NCI-H226 (cell line): ENCODE measurements at regions not wholly inside any gene's neighbourhood (a gene's known extent, or its start where the extent isn't known, plus 50 kb on each side); places are given as distances from the start of the nearest gene placed in this dataset.

ENCODE experiments used
- DNase-seq: peaks from one replicate; pipeline ENCODE4 v3.0.0-alpha.2; 2015

DNA sequence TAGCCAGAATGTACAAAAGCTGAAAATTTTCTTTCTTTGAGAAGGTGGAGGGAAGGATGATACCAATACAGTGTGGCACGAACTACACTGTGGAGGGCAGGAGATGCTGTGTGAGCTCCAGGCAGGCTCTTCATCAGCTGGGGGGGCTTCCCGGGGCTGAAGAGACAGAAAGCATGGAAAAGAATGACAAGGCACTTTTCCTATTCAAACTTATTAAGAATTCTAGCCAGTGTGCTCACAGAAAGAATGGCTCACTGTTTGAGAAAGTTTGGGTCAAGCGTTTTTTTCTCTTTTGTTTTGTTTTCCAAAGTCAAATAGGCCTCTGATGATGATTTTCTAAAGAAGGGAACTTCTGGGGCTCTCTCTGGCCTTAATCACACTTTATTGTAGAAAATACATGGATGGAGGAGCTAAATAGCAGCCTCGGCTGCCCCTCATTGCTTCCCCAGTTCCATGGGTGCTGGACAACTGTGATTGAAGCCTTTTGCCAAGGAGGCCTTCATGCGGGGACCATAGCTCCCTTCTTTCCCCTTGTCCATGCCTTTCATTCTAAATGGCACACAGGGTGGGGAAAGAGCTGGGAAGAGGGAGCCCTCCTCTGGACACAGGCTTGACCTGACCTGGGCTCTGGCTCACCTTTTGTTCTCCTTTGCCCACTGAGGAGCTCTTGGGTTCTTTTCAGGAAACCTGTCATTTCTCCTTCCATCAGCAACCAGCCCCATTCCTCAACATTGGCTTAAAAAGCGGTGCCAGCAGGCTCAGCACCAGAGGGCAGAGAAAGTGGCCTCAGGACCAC lies 130.6 kb downstream of the TDRD15 start:
- DNase-seq, result no peak

DNA sequence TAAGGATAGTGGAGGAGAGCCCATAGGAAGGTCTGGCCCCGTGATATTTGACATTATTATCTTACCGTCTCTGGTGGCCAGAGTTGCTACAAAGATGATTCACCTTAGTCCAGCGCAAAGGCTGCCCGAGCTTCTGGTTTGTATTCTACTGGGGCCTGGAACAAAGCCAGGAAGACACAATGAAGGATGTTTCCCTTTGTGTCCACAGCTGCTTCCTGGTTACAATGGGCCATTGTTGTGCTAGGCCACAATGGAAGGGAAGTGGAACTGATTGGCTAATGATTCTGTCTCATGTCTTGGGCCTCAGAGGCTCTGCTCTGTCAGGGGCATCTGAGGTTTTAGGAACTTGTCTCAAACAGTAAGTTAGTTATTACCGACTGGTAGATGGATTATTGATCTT lies 132.2 kb downstream of the TDRD15 start:
- DNase-seq, result no peak

DNA sequence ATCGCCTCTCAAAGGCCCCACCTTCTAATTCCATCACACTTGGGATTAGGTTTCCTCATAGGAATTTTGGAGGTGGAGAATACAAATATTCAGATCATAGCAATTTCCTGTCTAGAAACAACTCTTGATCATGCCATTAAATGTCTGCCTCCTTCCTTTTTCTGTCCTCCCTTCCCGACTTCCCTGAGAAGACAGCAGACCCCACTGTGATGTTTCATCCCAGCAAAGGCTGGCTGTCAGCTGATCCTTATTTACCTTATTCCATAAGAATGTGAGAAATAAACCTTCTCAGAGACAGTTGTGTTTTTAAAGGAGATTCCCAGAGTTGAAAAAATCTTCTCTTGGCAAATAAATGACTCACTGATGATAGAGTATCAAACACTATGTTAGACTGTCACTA lies 133.9 kb downstream of the TDRD15 start:
- no peak for DNase-seq

DNA sequence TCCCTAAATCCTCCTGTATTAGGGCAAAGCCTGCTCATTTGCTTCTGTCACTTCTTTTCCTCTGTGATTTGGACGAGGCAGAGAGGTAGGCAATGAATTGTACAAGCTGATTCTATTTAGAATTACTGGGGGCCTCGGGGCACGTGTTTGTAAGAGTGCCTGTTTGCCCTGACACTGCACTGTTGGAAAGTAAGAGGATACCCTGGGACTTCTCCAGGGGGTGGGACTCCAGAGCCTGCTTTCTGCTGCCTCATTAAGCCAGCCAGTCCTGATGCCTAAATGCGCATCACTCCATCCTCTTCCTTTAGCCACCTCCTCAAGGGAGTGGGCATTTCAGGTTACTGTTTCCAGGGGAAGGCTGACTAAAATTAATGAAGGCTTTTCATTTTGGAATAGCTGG lies 134.3 kb downstream of the TDRD15 start:
- no peak for DNase-seq

DNA sequence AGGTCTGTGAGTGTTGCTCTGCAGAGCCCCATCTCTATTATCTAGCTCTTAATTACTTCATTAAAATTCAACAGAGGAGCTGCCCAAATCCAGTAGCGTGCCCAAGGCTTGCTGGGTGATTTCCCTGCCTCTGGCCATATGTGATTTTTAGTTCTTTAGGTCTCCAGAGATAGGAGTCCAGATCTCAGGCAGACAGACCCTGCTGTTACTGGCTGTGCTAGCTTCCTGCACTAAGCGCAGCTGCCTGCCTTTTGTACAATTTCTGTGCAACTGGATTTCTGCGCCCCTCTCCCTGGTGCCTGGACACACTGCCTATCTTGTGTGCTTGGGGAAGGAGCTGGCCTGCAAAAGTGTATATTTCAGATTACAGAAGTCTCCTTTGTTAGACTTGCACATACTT lies 136.5 kb downstream of the TDRD15 start:
- DNase-seq, result no peak

DNA sequence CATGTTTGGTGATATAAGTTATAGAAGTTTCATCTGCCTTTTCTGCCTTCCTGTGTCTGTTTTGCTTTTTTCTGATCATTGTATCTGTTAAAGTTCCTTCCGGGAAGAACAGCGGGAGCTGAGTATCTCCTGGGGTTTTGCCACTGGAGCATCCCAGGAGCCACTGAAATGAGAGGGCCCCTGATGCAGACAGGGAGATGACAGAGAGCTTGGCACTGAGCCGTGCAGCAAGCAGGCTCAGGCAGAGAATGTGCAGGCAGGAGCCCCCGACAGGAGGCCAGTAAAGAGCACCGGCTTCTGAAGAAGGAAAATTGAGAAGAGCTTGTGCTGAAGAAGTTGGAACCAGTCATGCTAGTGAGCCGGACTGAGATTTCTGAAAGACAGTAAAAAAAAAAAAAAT lies 137.8 kb downstream of the TDRD15 start:
- DNase-seq, result no peak

DNA sequence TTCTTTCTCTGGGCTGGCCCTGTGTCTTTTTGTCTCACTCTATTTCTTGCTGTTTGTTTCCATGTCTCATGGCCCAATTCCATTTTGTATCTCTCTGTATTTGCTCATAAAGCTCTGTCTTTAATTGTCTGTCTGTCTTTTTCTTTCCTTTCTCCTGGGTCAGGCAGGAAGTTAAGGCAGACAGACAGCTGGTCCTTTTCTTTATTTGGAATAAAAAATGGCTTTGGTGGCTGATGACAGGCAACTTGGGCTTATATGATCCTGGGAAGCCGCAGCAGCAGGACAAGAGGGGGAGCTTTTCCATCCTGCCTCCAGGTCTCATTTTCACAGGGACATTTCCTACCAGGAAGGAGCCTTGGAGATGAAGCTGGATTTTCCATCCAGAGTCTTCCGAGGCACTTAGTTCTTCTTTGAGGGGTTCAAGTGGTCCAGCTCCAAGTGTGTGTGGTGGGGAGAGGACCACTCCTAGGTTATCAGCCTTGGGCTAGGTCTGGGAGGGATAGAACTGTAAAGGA lies 138.7 kb downstream of the TDRD15 start:
- DNase-seq, result no peak

DNA sequence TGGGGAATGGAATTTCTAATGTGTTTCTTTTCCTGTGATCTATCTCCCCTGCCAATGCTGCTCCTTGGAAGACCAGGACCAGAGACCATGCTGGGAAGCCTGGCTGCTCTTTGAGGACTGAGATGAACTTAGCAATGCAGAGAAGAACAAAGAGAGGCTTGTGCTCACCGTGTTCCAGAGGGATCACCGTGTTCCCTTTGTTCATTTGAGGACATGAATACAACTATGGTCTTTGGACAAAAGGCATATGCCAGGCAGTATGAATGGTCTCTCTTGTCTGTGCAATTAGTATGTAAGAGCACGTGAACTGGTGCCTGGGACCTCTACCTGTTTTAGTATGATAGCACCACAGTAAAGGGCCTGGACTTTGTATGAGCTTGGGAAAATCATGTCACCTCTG lies 139.9 kb downstream of the TDRD15 start:
- no peak for DNase-seq

DNA sequence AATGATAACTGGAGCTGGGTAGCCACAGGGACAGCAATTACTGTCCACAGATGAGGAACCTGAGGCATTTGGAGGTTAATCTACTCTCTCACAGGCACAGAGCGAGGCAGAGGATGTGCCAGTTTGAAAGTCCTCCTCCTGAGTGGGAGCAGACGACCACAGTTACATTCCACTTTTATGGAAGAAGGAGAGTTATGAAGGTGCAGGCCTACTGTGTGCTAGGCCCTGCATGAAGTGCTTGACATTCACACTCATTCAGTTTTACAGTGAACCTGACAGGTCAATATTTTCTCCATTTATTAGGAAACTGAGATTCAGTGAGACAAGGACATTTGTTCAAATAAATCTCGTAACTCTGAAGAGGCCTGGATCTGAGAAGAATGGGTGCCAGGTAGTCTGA lies 142.0 kb downstream of the TDRD15 start:
- no peak for DNase-seq

DNA sequence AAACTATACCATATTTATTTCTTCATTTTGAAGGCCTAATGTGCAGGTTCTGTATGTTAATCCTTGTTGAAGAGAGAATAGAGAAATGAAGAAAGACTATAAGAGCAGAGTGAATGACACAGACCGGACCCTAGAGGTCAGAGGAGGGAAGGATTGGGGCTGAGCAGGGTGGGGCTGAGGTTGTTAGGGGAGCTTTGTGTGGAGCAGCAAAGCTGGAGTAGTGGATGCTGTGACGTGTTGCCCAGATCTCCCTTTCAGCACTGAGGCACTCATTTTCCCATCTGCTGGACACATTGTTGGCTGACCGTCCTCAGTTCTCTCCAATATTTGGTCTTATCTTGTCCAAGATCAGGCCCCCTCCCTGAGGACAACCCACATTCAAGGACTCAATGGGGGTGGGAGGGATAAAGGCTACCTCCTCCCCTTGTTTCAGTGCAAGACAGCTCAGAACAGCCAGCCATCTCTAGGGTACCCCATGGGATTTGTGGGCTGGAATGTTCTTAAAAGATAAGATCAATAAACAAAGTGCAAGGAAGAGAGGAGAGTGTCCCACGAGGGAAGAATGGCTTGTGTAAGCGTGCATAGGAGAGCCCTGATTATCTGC lies 143.6 kb downstream of the TDRD15 start:
- no peak for DNase-seq

DNA sequence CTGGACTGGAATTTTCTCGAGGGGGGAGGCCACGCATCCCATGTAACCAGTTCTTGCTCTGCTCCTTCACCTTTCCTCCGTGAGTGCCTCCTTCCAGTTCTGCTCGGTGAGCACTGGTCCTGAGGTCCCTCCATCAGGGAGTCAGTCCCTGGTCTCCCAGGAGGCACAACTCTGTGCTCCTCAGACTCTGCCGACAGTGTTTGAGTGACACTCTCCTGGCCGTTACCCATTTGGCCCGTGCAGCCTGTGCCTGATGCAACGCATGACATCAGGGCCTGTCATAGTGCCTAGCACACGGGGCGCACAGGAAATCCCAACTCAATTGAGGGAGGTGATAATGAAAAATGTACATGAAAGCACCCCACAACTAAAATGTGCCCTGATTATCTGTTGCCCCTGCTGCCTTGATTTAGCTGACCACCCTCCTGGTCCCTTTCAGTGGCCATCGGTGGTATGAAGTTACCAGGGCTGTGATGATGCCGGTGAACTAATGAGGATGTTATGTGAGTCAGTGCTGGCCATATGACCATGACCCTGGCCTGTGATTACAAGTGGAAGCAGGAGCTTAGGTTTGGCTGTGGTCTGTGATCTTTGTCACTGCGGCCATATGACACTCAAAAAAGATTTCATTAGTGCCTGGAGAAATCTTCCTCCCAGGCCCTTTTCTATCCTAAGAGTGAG lies 144.6 kb downstream of the TDRD15 start:
- DNase-seq, result no peak

DNA sequence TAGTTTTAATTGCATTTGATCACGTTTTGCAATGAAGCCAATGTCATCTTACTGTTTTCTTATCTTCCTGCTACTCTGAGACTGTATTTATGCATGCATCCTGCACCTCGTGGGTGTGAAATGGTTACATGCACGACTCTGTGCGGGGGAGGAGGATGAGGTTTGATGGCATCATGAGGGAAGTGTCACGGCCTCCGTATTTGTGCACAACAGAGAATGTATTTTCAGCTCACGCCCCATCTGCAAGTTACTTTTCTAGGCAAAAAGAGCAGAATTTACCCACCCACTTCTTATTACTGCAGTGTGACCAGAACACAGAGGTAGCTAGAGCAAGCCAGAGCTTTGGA lies 145.1 kb downstream of the TDRD15 start:
- DNase-seq, result no peak

DNA sequence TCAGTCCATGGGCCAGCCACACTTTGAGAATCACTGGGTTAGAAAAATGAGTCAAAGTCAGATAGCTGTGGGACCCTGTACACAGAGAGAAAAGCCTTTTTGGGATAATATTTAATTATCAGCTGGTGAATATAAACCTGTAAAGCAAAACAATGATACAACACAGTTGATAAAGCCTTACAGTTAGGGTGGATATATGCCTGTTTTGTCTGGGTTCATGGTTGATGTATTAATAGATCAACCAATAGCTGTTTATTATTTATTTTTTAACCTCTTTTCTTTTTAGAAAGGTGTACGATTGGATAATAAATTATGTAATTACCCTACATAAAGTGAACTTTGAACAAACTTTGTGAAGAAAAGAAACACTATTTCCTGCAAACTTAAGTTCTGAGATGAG lies 145.6 kb downstream of the TDRD15 start:
- DNase-seq, result no peak

DNA sequence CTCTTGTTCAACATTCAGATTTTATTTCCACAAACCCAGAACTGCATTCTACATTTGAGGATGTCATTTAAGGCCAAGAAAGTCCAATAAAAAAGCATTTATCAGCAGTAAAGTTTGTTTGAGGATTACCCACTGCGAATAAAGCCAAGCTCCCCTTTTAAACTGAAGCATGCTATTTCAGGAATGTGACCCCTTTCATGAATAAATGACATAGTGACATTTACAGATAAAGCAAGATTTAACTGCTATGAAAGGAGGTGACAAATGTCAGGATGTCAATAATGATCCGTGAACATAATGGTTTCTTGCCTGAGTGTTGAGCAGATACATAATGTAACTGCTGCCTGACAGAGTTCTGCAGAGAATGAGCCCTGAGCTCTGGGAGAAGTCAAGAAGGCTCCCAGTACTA lies 146.3 kb downstream of the TDRD15 start:
- DNase-seq, result no peak

DNA sequence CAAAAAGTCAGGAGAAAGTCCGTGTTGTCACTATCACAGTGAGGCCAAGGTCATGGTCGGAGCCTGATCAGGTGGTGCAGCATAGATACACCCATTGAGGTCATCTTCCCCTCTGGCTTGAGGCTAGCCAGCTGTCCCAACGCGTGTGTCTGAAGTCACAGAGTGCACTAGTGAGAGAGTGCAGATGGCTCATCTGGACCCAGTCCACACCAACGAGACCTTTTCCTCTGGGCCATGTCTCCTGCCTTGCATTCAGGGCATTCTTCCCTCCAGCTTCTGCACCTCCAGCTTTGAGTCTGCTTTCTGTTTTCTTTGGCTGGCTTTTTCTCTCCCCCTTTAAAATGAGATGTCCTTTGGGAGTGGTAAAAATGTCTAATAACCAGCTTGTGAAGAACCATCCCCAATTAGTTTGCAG lies 146.9 kb downstream of the TDRD15 start:
- DNase-seq, result no peak

DNA sequence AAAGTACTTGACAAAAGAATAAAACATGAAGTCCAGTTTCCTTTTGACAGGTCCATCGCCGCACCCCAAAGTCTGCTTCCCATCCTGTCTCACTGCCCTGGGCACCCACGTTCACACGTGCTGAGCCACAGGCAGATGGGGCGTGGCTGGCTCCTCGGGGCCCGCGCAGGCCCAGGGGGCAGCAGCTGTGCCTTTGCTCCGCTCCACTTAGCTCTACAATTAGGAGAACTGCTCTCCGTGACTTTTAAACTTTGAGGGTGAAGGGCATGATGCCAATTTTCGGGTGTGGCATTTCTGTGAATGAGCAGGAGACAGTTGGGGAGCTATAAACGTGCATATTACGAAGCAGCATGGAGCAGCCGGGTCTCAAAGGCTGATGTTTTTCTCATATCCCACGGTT lies 152.4 kb downstream of the TDRD15 start:
- DNase-seq, result no peak

DNA sequence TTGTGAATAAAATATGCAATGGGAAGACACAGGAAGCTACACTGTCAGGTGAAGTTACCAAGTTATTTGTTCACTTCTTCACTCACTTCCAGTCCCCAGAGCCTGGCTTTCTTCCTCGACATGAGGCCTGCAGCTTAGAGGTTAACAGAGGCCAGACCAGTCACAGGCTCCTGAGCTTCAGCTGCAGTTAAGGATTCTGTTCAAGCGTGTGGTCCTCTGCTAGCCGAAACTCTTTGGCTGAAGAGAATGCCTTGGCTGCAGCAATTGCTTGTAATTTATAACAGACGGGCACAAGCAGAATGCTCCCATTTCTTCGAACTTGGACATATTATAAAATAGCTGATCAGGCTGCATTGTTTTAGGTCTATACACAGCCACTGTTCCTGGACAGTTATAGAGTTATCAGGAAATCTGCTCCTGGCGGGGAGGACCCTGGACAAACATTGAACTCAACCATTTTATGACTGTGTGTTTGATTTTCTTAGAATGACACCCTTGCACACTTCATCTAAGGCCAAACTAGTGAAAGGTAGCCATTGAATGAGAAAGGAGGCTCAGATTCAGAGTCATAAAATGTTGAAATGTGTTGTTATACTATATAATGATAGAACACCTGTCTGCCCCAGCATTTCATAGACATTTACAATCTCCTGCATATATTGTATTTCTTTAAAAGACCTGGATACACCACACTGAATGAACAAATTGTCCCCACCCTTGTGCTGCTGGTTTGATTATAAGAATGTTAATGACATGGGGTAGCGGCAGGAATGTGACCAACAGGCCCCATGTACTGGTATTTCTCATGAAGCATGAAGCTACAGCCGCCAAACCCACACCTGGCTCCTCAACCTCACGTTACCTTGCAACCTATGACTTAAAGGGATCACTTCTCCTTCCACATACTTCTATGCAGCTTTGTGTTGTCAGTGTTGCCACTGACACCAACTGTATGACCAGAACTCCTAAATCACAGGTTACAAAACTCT lies 153.6 kb downstream of the TDRD15 start:
- DNase-seq, result no peak

DNA sequence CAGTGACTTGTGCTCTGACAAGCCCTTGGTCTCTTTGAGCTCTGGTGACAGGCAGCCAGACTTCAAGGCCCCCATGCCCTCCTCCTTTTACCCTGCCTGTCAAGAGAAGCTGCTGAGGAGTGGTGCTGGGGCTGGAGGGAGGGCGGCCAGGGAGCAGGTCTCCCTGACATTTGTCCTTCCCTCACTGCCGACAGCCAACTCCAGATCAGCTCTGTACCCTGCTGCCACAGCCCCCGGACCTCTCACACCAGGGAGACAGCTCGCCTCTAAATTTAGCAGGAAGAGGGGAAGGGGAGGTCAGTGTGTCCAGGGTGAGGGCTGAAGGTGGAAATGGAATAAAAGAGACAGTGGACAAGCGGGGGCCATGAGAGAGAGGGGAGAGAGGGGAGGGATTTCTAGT lies 155.8 kb downstream of the TDRD15 start:
- DNase-seq, result no peak

DNA sequence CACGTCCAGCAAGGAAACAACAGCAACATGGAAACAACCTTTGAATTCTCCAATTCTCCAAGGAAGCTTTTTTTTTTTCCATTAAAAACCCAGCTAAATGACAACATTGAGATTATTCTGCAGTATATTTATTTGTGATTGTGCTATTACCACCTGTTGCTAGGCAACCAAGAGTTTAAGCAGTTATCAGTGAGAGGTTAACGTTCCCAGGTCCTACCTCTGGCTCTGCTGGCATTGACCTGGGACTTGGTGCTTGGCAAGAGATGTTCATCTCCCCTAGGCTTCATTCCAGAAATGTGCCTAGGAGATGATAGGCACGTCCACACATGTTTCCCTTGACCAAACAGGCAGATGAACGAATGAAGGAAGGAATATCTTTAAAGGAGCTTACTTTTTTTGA lies 157.0 kb downstream of the TDRD15 start:
- DNase-seq, result no peak

DNA sequence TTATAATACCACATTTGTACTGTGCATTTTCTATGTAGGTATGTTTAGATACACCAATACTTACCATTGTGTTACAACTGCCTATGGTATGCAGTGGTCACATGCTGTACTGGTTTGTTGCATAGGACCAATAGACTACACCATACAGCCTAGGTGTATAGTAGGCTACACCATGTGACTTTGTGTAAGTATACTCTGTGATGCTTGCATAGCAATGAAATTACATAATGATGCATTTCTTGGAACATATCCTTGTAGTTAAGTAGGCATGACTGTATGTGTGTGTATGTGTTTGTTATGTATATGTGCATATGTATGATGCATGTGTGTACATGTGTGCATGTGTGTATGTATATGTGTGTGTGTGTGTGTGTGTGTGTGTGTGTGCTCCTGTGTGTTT lies 157.6 kb downstream of the TDRD15 start:
- no peak for DNase-seq

DNA sequence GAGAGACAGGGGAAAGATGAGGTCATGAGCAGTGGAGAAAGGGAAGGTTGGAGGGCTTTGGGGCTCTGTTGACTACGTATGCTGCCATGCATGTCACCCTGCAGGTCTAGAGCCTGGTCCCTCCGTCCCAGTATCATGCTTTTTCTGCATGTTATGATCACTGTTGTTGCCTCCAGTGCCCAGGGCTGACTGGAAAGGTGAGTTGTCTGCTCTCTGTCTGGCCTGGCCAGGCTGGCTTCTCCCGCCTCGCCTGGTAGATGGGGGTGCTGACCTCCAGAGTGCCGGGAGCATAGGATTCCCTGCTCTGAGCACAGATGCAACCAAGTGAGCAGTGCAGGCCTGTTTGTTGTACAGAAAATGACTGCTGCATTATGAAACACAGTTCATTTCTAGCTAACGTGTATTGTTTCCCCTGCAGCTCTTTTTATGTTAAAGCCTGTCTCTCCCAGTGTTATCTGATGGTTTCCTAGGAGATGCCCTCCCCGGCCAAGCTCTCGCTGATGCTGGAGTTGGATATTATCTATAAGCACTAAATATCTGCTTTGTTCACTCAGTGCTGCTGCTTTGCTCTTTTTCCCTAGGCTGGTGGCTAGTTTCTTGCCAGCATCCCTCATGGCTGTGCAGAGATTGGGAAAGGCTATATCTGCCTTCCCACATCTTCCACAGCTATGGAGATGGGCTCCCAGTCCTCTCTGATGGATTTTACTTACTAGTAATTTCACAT lies 158.2 kb downstream of the TDRD15 start:
- no peak for DNase-seq

DNA sequence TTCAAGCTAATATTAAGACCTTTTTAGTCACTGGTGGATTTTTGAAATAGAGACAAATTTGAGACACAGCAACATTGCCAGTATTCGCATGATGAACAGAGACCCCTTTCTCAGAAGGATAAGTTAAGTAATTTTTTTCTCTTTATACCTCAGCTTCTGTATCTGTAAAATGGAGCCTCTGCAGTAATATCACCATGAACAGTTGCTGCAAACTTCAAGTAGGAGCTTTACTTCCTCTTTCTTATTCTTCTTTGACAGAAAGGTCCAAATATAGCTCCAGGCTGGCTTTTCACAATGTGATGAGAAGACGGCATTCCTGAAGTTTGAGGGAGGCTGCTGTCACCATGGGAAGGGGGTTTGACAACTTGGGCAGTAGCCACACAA lies 158.7 kb downstream of the TDRD15 start:
- DNase-seq, result no peak
